ENCODE measurements at regions not wholly inside any gene's neighbourhood (a gene's known extent, or its start where the extent isn't known, plus 50 kb on each side); places are given as distances from the start of the nearest gene placed in this dataset.
A peak's percentile ranks its signal among the peaks of the same experiment; 100 is the strongest.

GRCh38 chr7:42743077-42743858 is 168.6 kb downstream of the C7orf25 start:
- Histone ChIP-seq H3K23me2 (ENCODE audit: low read depth, low read length) (no peaks in the 10 kb centered on the region), H4K91ac (replicated peaks; ENCODE audit: insufficient read length, low read length) (no peak overlapping the region), H2BK15ac (ENCODE audit: low read length) (no peak overlapping the region), H3K79me1 (ENCODE audit: low read depth, low read length) (no peaks in the 10 kb centered on the region), H3K79me2 (ENCODE audit: control insufficient read depth in 1 of 2, insufficient read depth in 2 of 2, low read length in 2 of 2) (no peaks in the 10 kb centered on the region), H2BK12ac (ENCODE audit: low read depth, low read length) (no peak overlapping the region), H3K9ac (replicated peaks in 1 of 4; ENCODE audit: extremely low read depth in 1 of 4, low read depth in 3 of 4, low read length in 3 of 4) (no peak overlapping the region), H3K4me1 (replicated peaks in 1 of 4; ENCODE audit: control insufficient read depth in 3 of 4, insufficient read depth in 4 of 4, low read length in 3 of 4) (no peaks in the 10 kb centered on the region), H4K20me1 (replicated peaks in 1 of 2; ENCODE audit: control insufficient read depth in 1 of 2, insufficient read depth in 2 of 2, low read length in 2 of 2) (no peaks in the 10 kb centered on the region), H3K56ac (replicated peaks; ENCODE audit: insufficient read length, low read depth, low read length) (no peak overlapping the region), H3K18ac (ENCODE audit: extremely low read depth, low read length) (no peak overlapping the region), H4K8ac (ENCODE audit: extremely low read depth, insufficient read depth, low read length) (no peak overlapping the region), H2AK5ac (ENCODE audit: low read depth, low read length) (no peak overlapping the region), H3K27ac (ENCODE audit: low read depth, low read length) (no peak overlapping the region), H2BK20ac (ENCODE audit: low read length) (no peak overlapping the region), H2AFZ (ENCODE audit: low read length) (peak overlapping the region; percentile 47; the same call in 1 of the 2 replicates), H3K4ac (replicated peaks; ENCODE audit: insufficient read length, low read depth, low read length) (no peak overlapping the region), H2BK120ac (replicated peaks; ENCODE audit: low read depth, low read length) (no peak overlapping the region), H3K27me3 (replicated peaks in 1 of 4; ENCODE audit: control insufficient read depth in 3 of 4, extremely low read depth in 1 of 4, insufficient read depth in 3 of 4, low read length in 3 of 4) (no peaks in the 10 kb centered on the region), H4K5ac (ENCODE audit: insufficient read length, low read depth, low read length) (no peak overlapping the region), H2BK5ac (ENCODE audit: low read depth, low read length) (no peak overlapping the region), H3K14ac (ENCODE audit: insufficient read length) (no peak overlapping the region), H3K9me3 (ENCODE audit: insufficient read depth in 2 of 2, low read depth in 1 of 2, low read length in 1 of 2) (no peaks in the 10 kb centered on the region), H3K23ac (ENCODE audit: insufficient read length) (no peak overlapping the region), H3K36me3 (ENCODE audit: control insufficient read depth in 2 of 4, insufficient read depth in 4 of 4, low read length in 3 of 4) (no peaks in the 10 kb centered on the region), H3K4me3 (ENCODE audit: extremely low read depth in 1 of 4, insufficient read depth in 2 of 4, low read depth in 3 of 4, low read length in 4 of 4) (no peak overlapping the region), H3K4me2 (ENCODE audit: insufficient read depth in 1 of 2, low read depth in 2 of 2, low read length in 2 of 2) (no peak overlapping the region)
- ChIA-PET CTCF (ENCODE audit: partially characterized antibody) (interaction anchor here (0.6 to 1.2 kb wide), 6 partner anchors 20 to 800 kb away, joined by 3 to 4 read pairs (median 4); no protein-coding TSS in a partner anchor), POLR2A (ENCODE audit: partially characterized antibody) (no interaction called here)
- TF ChIP-seq ASH2L (IDR thresholded peaks at IDR 0.05; ENCODE audit: low read length) (no peak), ZNF274 (IDR thresholded peaks at IDR 0.05; ENCODE audit: borderline replicate concordance, extremely low read depth, low read length) (no peak), HDAC6 (IDR thresholded peaks at IDR 0.05; ENCODE audit: low read depth, low read length) (no peak), TAF7 (optimal IDR thresholded peaks at IDR 0.05; ENCODE audit: borderline replicate concordance, low read depth, low read length) (no peak)
- DNase-seq (ENCODE audit: low read depth in 1 of 2, low spot score in 2 of 2) (no peak), FAIRE-seq (no peak)
- WGBS, 2 experiments (ENCODE audit: extremely low coverage in 1 of 2, insufficient coverage in 1 of 2, insufficient read length in 1 of 2, insufficient replicate concordance in 2 of 2, low coverage in 1 of 2, low lambda C conversion rate in 2 of 2, missing lambda C conversion rate in 1 of 2) = 70% methylated on average over 2 of the region's 2 CpGs; no CpG with 5 or more reads in 1 of the 2 experiments

All from H1 (cell line).